GM04503 (cell line): ENCODE measurements at regions not wholly inside any gene's neighbourhood (a gene's known extent, or its start where the extent isn't known, plus 50 kb on each side); places are given as distances from the start of the nearest gene placed in this dataset.
"Not testable (repeated sequence)": the region's sequence is repeated elsewhere in the genome, so short reads cannot be mapped to it uniquely, and the experiment has no call there.

Experiments used
- DNase-seq: peaks from one replicate; pipeline ENCODE4 v3.0.0-alpha.2; 2012; ENCODE audit warnings: low read depth

- DNase-seq, result no peak
Observed at GRCh38 chr1:56113679-56114078, 465.7 kb downstream of the PLPP3 start.

DNA sequence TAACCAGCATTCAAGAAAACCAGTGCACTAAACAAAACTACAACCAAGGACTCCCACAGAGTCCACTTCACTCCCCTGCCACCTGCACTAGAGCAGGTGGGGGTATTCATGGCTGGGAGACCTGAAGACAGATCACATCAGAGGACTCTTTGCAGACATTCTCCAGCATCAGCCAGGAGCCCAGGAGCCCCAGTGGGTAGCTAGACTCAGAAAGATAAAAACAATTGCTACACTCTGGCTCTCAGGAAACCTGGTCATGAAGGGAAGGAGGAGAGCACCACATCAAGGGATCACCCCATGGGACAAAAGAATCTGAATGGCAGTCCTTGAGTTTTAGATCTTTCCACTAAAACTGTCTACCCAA, 472.1 kb downstream of the PLPP3 start:
- no peak for DNase-seq

DNA sequence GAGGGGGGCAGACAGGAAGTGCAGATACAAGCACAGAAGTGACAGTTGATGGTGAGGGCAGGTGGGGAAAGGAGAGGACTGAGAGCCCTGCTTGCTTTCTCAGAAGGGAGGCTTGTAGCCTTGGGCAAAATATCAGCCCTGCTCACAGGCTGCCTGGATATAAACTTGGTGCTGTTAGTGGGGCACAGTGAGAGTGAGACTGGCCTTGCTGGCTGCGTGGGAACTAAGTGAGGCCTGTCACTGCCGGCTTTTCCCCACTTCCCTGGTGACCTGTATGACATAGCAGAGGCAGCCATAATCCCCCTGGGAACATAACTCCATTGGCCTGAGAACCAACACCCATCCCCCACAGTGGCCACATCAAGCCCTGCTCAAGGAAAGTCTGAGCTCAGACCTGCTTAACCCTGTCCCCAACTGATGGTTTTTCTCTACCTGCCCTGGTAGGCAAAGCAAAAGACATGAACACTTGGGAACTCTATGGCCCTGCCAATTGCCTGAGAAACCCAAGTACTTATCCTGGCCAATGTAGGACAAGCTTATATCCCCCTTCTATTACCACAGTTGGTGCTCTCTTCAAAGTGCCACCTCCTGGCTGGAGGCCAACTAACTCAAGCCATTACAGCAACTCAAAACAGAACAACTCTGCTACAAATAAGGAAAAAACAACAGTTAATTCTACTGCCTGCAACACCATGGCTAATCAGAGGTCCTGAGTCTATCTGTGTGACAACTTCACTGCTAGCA, 472.7 kb downstream of the PLPP3 start:
- DNase-seq, result no peak

GRCh38 chr1:56105397-56105796, 474.0 kb downstream of the PLPP3 start:
- no peak for DNase-seq

GRCh38 chr1:56099766-56100265, 479.5 kb downstream of the PLPP3 start:
- peak; percentile 32 for DNase-seq

- peak; percentile 91 for DNase-seq
Observed at GRCh38 chr1:56098946-56099345, 480.4 kb downstream of the PLPP3 start.

GRCh38 chr1:56097713-56098112, 481.6 kb downstream of the PLPP3 start:
- no peak for DNase-seq

DNA sequence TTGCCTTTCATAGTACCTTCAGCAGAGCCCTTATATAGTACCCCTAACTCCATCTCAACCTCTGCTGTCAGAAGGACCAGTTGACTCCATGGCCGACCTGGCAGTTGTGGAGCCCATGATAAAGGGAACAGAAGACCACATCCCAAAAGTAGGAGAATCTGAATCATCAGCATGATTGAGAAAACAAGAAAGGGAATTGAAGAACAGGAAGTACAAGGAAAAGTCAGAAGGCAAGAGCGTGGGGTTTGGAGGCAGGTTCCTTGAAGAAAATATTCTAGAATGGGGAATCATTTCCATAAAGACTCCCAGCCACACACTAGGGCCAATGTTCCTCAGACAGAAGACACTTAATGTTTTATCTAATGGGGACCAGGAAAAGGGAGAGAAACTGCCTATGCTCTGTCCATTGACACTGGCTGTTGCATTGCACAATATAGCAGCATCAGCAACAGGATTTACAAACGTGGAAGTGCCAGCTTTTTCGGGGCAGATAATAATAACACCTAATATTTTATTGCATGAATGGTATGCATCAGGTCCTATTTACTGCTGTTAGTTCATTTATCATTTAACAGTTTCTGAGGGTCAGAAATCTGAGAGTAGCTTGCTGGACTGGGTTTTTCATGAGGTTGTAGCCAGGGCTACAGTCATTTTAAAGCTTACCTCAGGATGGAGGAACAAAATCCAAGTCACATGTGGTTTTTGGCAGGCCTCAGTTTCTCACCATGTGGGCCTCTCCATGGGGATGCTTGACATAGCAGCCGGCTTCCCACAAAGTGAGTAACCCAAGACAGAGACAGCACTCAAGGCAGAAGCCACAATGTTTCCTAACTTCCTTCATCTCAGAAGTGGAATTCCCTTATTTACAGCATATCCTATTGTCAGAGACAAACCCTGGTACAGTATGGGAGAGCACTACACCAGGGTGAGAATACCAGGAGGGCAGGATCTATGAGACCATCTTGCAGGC, 483.4 kb downstream of the PLPP3 start:
- DNase-seq, result peak; percentile 97

DNA sequence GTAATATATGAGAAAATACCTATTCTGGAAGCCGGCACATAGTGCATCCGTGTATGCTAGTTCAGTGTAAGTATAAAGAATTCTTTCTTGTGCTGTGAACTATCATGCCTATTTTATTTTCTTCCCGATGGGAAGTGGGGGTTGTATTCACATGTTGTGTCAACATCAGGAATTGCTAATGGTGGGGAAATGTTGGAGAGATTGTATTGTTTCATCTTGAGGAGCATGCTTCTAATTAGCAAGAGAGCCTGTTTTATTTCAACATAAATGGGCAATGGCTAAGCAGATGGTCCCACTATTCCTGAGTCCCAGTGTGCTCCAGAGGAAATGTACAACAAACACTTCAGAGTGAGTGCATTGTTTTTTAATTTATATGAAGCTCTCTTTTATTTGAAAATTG, 485.2 kb downstream of the PLPP3 start:
- DNase-seq, result peak; percentile 55

GRCh38 chr1:56092684-56093570, 486.4 kb downstream of the PLPP3 start:
- no peak for DNase-seq

DNA sequence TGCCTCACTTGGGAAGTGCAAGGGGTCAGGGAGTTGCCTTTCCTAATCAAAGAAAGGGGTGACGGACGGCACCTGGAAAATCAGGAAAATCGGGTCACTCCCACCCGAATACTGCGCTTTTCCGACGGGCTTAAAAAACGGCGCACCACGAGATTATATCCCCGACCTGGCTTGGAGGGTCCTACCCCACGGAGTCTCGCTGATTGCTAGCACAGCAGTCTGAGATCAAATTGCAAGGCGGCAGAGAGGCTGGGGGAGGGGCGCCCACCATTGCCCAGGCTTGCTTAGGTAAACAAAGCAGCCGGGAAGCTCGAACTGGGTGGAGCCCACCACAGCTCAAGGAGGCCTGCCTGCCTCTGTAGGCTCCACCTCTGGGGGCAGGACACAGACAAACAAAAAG, 489.5 kb downstream of the PLPP3 start:
- not testable (repeated sequence) for DNase-seq

GRCh38 chr1:56084246-56084645, 495.1 kb downstream of the PLPP3 start:
- no peak for DNase-seq

DNA sequence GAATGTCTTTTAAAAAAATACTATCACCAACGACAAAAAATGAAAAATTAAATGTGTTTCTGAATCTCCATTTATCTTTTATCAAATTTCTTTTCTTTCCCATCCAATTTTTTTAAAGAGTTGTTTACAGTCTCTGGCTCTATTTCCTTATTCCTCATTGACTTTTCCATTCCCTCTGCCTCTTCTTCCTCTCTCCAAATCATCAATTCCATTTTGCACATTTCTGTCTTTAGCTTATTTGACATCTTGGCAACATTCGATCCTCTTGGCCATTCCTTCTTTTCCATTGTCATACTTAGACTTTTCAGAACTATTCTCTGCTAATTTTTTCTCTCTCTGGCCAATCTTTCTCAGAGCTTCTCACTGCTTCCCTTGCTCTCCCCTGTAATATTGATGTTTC, 497.6 kb downstream of the PLPP3 start:
- no peak for DNase-seq

- peak; percentile 83 for DNase-seq
Observed at GRCh38 chr1:56081173-56081572, 498.2 kb downstream of the PLPP3 start.

GRCh38 chr1:56080123-56080522, 499.2 kb downstream of the PLPP3 start:
- DNase-seq, result no peak

GRCh38 chr1:56079391-56079790, 500.0 kb downstream of the PLPP3 start:
- no peak for DNase-seq

DNA sequence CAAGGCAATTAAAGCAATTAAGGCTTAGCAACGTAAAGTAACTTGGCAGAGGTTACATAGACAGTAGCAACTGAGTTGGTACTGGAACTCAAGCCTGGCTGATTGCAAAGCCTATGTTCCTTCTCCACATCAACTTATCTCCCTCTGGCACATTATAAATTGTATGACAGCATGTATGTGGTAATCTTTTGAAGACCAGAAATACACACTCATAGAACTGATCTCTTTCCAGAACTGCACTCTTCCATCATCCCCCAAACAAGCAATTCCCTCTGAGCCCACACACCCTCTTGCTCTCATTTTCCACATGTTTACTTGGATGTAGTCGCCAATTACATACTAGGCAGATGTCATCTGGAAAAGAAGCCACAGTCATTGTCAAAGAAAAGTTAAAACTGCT, 502.2 kb downstream of the PLPP3 start:
- DNase-seq, result no peak

- peak; percentile 99 for DNase-seq
Observed at GRCh38 chr1:56074007-56074651, 505.2 kb downstream of the PLPP3 start.

GRCh38 chr1:56073614-56074006, 505.8 kb downstream of the PLPP3 start:
- no peak for DNase-seq

- no peak for DNase-seq
Observed at GRCh38 chr1:56073206-56073605, 506.2 kb downstream of the PLPP3 start.

DNA sequence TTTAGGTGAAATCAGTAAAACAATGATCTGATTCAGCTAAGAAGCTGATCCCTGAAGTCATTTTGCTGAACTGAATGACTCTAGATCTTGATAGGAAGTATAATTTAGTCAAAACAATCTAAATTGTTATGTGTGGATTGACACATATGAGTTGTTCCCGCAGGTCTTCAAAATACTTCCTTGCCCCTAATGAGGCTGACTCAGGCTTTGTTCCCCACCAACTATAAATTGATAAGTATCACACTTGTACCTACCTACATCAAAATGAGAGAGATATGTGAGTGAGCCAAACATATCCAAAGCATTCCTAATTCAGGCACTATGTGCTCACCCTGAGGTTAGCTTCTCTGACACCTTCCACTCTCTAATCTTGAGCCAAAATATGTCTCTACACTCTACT, 507.1 kb downstream of the PLPP3 start:
- no peak for DNase-seq

GRCh38 chr1:56071351-56071750, 508.0 kb downstream of the PLPP3 start:
- DNase-seq, result no peak
